H1 (cell line): ENCODE measurements at regions not wholly inside any gene's neighbourhood (a gene's known extent, or its start where the extent isn't known, plus 50 kb on each side); places are given as distances from the start of the nearest gene placed in this dataset.

ENCODE experiments used
- CTCF ChIA-PET: fragments of 300-600 bp; sonication (Branson Sonifier 250); formaldehyde crosslinking; loops from one replicate; lab custom pipeline; 2021; ENCODE audit not compliant: partially characterized antibody; lab: Charles Lee
- POLR2A ChIA-PET: fragments of 300-600 bp; sonication (Branson Sonifier 250); formaldehyde crosslinking; loops from one replicate; lab custom pipeline; 2021; ENCODE audit warnings: inconsistent platforms; ENCODE audit not compliant: partially characterized antibody; lab: Charles Lee
- DNase-seq, 2 experiments: peaks; one replicate each; pipeline versions ENCODE4 v3.0.0 to v3.0.0-alpha.2; 2010 to 2022; ENCODE audit warnings: low spot score in 2 of 2, low read depth in 1 of 2, mixed read lengths in 1 of 2
- FAIRE-seq: peaks from 2 replicates; lab custom pipeline; 2011; peaks lifted over from hg19 to GRCh38; lab: Jason Lieb, UNC
- H2AFZ ChIP-seq: 2 replicates; pipeline ENCODE4 v1.8.1; 2012; ENCODE audit warnings: low read length, inconsistent platforms
- H2AK5ac ChIP-seq: 2 replicates; pipeline ENCODE4 v1.6.1; 2013; ENCODE audit warnings: low read depth, low read length
- H2BK120ac ChIP-seq: replicated peaks from 2 replicates; pipeline ENCODE3; 2013; ENCODE audit warnings: low read depth, low read length, inconsistent platforms
- H2BK12ac ChIP-seq: 2 replicates; pipeline ENCODE4 v1.6.1; 2013; ENCODE audit warnings: low read depth, low read length
- H2BK15ac ChIP-seq: 2 replicates; pipeline ENCODE4 v1.6.1; 2013; ENCODE audit warnings: low read length
- H2BK20ac ChIP-seq: 2 replicates; pipeline ENCODE4 v1.6.1; 2013; ENCODE audit warnings: low read length
- H2BK5ac ChIP-seq: 2 replicates; pipeline ENCODE4 v1.6.1; 2013; ENCODE audit warnings: low read depth, low read length
- H3K14ac ChIP-seq: 2 replicates; pipeline ENCODE4 v1.6.1; 2013; ENCODE audit warnings: inconsistent platforms; ENCODE audit not compliant: insufficient read length
- H3K18ac ChIP-seq: 2 replicates; pipeline ENCODE4 v1.6.1; 2013; ENCODE audit warnings: low read length; ENCODE audit errors: extremely low read depth
- H3K23ac ChIP-seq: 2 replicates; pipeline ENCODE4 v1.6.1; 2013; ENCODE audit warnings: inconsistent platforms; ENCODE audit not compliant: insufficient read length
- H3K23me2 ChIP-seq: 2 replicates; pipeline ENCODE4 v1.6.1; 2013; ENCODE audit warnings: low read depth, low read length
- H3K27ac ChIP-seq: 2 replicates; pipeline ENCODE4 v1.6.1; 2011; ENCODE audit warnings: low read depth, low read length, inconsistent platforms
- H3K27me3 ChIP-seq, 4 experiments: replicated peaks in 1 of 4; 1 replicate in 1 of 4; 2 replicates in 3 of 4; pipeline versions ENCODE4 v1.6.1 to v1.8.1; 2011 to 2013; ENCODE audit warnings: low read length in 3 of 4, mild to moderate bottlenecking in 3 of 4, inconsistent platforms in 2 of 4, mixed read lengths in 2 of 4, moderate library complexity in 1 of 4; ENCODE audit not compliant: control insufficient read depth in 3 of 4, insufficient read depth in 3 of 4; ENCODE audit errors: extremely low read depth in 1 of 4
- H3K36me3 ChIP-seq, 4 experiments: 2 replicates each; pipeline versions ENCODE4 v1.6.1 to v1.8.1; 2011 to 2013; ENCODE audit warnings: mild to moderate bottlenecking in 4 of 4, low read length in 3 of 4, moderate library complexity in 2 of 4, control low read depth in 1 of 4, inconsistent platforms in 1 of 4; ENCODE audit not compliant: insufficient read depth in 4 of 4, control insufficient read depth in 2 of 4
- H3K4ac ChIP-seq: replicated peaks from 2 replicates; pipeline ENCODE3; 2013; ENCODE audit warnings: low read length, low read depth, mixed read lengths, inconsistent platforms; ENCODE audit not compliant: insufficient read length
- H3K4me1 ChIP-seq, 4 experiments: replicated peaks in 1 of 4; 1 replicate in 1 of 4; 2 replicates in 3 of 4; pipeline versions ENCODE4 v1.6.1 to v1.8.1; 2011 to 2013; ENCODE audit warnings: low read length in 3 of 4, inconsistent platforms in 2 of 4, mixed read lengths in 1 of 4; ENCODE audit not compliant: insufficient read depth in 4 of 4, control insufficient read depth in 3 of 4
- H3K4me2 ChIP-seq, 2 experiments: 2 replicates each; pipeline versions ENCODE4 v1.6.1 to v1.8.1; 2011 to 2013; ENCODE audit warnings: low read depth in 2 of 2, low read length in 2 of 2, control low read depth in 1 of 2, inconsistent platforms in 1 of 2, mild to moderate bottlenecking in 1 of 2; ENCODE audit not compliant: insufficient read depth in 1 of 2
- H3K4me3 ChIP-seq, 4 experiments: fragments of 200-600, 300-600 bp in 1 of 4; sonication (generic), shearing (Covaris generic), sonication (Bioruptor Twin) in 1 of 4; 2 replicates each; pipeline versions ENCODE4 v1.5.1 to v1.8.1; 2011 to 2016; ENCODE audit warnings: low read length in 4 of 4, low read depth in 3 of 4, control low read depth in 2 of 4, inconsistent platforms in 2 of 4, mild to moderate bottlenecking in 2 of 4, mixed read lengths in 1 of 4, moderate library complexity in 1 of 4; ENCODE audit not compliant: insufficient read depth in 2 of 4; ENCODE audit errors: extremely low read depth in 1 of 4
- H3K56ac ChIP-seq: replicated peaks from 2 replicates; pipeline ENCODE3; 2013; ENCODE audit warnings: low read depth, mild to moderate bottlenecking, mixed read lengths, low read length, inconsistent platforms; ENCODE audit not compliant: insufficient read length
- H3K79me1 ChIP-seq: 2 replicates; pipeline ENCODE4 v1.6.1; 2013; ENCODE audit warnings: low read depth, low read length, control low read depth
- H3K79me2 ChIP-seq, 2 experiments: 2 replicates each; pipeline versions ENCODE4 v1.6.1 to v1.8.1; 2012 to 2013; ENCODE audit warnings: low read length in 2 of 2, mild to moderate bottlenecking in 2 of 2, inconsistent platforms in 1 of 2; ENCODE audit not compliant: insufficient read depth in 2 of 2, control insufficient read depth in 1 of 2
- H3K9ac ChIP-seq, 4 experiments: replicated peaks in 1 of 4; 1 replicate in 1 of 4; 2 replicates in 3 of 4; pipeline versions ENCODE4 v1.6.1 to v1.8.1; 2011 to 2013; ENCODE audit warnings: low read depth in 3 of 4, low read length in 3 of 4, control low read depth in 2 of 4, mild to moderate bottlenecking in 2 of 4, moderate library complexity in 2 of 4, inconsistent platforms in 1 of 4; ENCODE audit errors: extremely low read depth in 1 of 4
- H3K9me3 ChIP-seq, 2 experiments: 2 replicates each; pipeline versions ENCODE4 v1.6.1 to v1.8.1; 2012 to 2013; ENCODE audit warnings: mild to moderate bottlenecking in 2 of 2, moderate library complexity in 2 of 2, control low read depth in 1 of 2, inconsistent platforms in 1 of 2, low read depth in 1 of 2, low read length in 1 of 2, mixed read lengths in 1 of 2; ENCODE audit not compliant: insufficient read depth in 2 of 2
- H4K20me1 ChIP-seq, 2 experiments: replicated peaks in 1 of 2; 2 replicates each; pipeline versions ENCODE3 to v1.8.1; 2011 to 2013; ENCODE audit warnings: inconsistent platforms in 2 of 2, low read length in 2 of 2, mild to moderate bottlenecking in 1 of 2; ENCODE audit not compliant: insufficient read depth in 2 of 2, control insufficient read depth in 1 of 2
- H4K5ac ChIP-seq: 2 replicates; pipeline ENCODE4 v1.6.1; 2013; ENCODE audit warnings: low read length, low read depth, mixed read lengths, inconsistent platforms; ENCODE audit not compliant: insufficient read length
- H4K8ac ChIP-seq: 2 replicates; pipeline ENCODE4 v1.8.0; 2013; ENCODE audit warnings: mild to moderate bottlenecking, moderate library complexity, low read length, inconsistent platforms; ENCODE audit not compliant: insufficient read depth; ENCODE audit errors: extremely low read depth
- H4K91ac ChIP-seq: replicated peaks from 2 replicates; pipeline ENCODE3; 2013; ENCODE audit warnings: low read length, mixed read lengths, inconsistent platforms; ENCODE audit not compliant: insufficient read length
- EZH2 ChIP-seq: fragments of 200-600 bp; sonication (generic); IDR thresholded peaks from 2 replicates; pipeline ENCODE4 v1.7.1; 2012; ENCODE audit warnings: low read depth, mild to moderate bottlenecking, moderate library complexity, low read length, inconsistent platforms; ENCODE audit not compliant: severe bottlenecking
- WGBS, 2 experiments: shearing (Covaris generic) in 1 of 2; methylation state at CpG; one replicate each; pipeline versions ENCODE4 v1.1.6 to v1.1.7; 2013 to 2015; ENCODE audit warnings: low lambda C conversion rate in 2 of 2, mixed read lengths in 2 of 2, inconsistent platforms in 1 of 2, low coverage in 1 of 2, missing lambda C conversion rate in 1 of 2; ENCODE audit not compliant: insufficient replicate concordance in 2 of 2, insufficient coverage in 1 of 2, insufficient read length in 1 of 2; ENCODE audit errors: extremely low coverage in 1 of 2, missing lambda C conversion rate in 1 of 2; 5-methylcytosine and 5-hydroxymethylcytosine counted together

GRCh38 chr1:187537936-187538335, 709.2 kb downstream of the PLA2G4A start:
- H4K20me1 ChIP-seq = no peaks in the 10 kb centered on the region
- H3K27me3 ChIP-seq = no peaks in the 10 kb centered on the region
- no peak overlapping the region for H2BK20ac ChIP-seq
- H3K79me1 ChIP-seq = no peaks in the 10 kb centered on the region
- H3K23me2 ChIP-seq = no peaks in the 10 kb centered on the region
- no peak overlapping the region for H2BK15ac ChIP-seq
- POLR2A ChIA-PET = no interaction called here
- H2BK12ac ChIP-seq = no peak overlapping the region
- no peak for DNase-seq
- H3K23ac ChIP-seq = no peak overlapping the region
- 96% methylated on average over 4 of the region's 4 CpGs; no CpG with 5 or more reads in 1 of the 2 experiments for WGBS, 2 experiments
- H2BK5ac ChIP-seq = no peak overlapping the region
- CTCF ChIA-PET = interaction anchor here (0.6 kb wide), 1 partner anchor 9 kb away, joined by 3 read pairs; no protein-coding TSS in a partner anchor
- H3K79me2 ChIP-seq = no peaks in the 10 kb centered on the region
- no peak overlapping the region for H2BK120ac ChIP-seq
- H4K8ac ChIP-seq = no peak overlapping the region
- no peak overlapping the region for H4K91ac ChIP-seq
- no peak overlapping the region for H3K27ac ChIP-seq
- FAIRE-seq = no peak
- no peak overlapping the region for H3K9ac ChIP-seq
- H3K4me3 ChIP-seq = no peak overlapping the region
- no peak overlapping the region for H2AFZ ChIP-seq
- H3K4me1 ChIP-seq = no peaks in the 10 kb centered on the region
- no peak overlapping the region for H3K4ac ChIP-seq
- H3K36me3 ChIP-seq = no peaks in the 10 kb centered on the region
- H3K14ac ChIP-seq = no peak overlapping the region
- H3K4me2 ChIP-seq = no peak overlapping the region
- no peak for TF ChIP-seq EZH2
- no peak overlapping the region for H3K56ac ChIP-seq
- H4K5ac ChIP-seq = no peak overlapping the region
- no peaks in the 10 kb centered on the region for H3K9me3 ChIP-seq
- no peak overlapping the region for H3K18ac ChIP-seq
- H2AK5ac ChIP-seq = no peak overlapping the region
